H1 (cell line): ENCODE measurements at regions not wholly inside any gene's neighbourhood (a gene's known extent, or its start where the extent isn't known, plus 50 kb on each side); places are given as distances from the start of the nearest gene placed in this dataset.

Experiments
- CBX5 ChIP-seq: fragments of 300-800, 300-1000 bp; sonication (generic); IDR thresholded peaks from 2 replicates; pipeline ENCODE4 v1.7.1; 2016; ENCODE audit warnings: antibody characterized with exemption, low read length, low read depth
- CTBP2 ChIP-seq: IDR thresholded peaks from 2 replicates; pipeline ENCODE4 v1.7.0; 2011; ENCODE audit warnings: borderline replicate concordance, mild to moderate bottlenecking, moderate library complexity, mixed read lengths, low read length; ENCODE audit not compliant: insufficient read depth, insufficient read length
- POLR2AphosphoS5 ChIP-seq: IDR thresholded peaks from 2 replicates; pipeline ENCODE4 v1.6.1; 2011; ENCODE audit warnings: low read depth, low read length
- TF ChIP-seq, protein P1 (sequence below): fragments of 300-600 bp; sonication (generic); IDR thresholded peaks from 2 replicates; pipeline ENCODE4 v1.7.1; 2012; ENCODE audit warnings: low read length, moderate library complexity, mild to moderate bottlenecking, inconsistent platforms; ENCODE audit not compliant: insufficient replicate concordance
- TF ChIP-seq, protein P2 (sequence below): IDR thresholded peaks from 2 replicates; pipeline ENCODE4 v1.6.1; 2012; ENCODE audit warnings: inconsistent platforms
- TF ChIP-seq, protein P3 (sequence below): IDR thresholded peaks from 2 replicates; pipeline ENCODE4 v1.6.1; 2012; ENCODE audit warnings: low read length, inconsistent platforms
- TF ChIP-seq, protein P4 (sequence below): IDR thresholded peaks from 2 replicates; pipeline ENCODE4 v1.6.1; 2011; ENCODE audit warnings: low read depth, mild to moderate bottlenecking, low read length; ENCODE audit not compliant: insufficient read depth

DNA sequence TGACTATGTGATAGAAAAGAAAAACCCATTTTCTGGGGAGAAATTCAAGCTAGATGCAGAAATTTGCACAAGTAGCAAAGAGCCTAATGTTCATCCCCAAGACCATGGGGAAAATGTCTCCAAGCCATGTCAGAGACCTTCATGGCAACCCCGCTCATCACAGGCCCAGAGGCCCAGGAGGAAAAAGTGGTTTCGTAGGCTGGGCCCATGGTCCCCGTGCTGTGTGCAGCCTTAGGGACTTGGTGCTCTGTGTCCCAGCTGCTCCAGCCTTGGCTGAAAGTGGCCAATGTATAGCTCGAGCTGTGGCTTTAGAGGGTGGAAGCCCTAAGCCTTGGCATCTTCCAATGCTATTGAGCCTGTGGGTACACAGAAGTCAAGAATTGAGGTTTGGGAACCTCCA, 711.2 kb upstream of the ZNF608 start (continued):
- TF ChIP-seq, protein P1, sequence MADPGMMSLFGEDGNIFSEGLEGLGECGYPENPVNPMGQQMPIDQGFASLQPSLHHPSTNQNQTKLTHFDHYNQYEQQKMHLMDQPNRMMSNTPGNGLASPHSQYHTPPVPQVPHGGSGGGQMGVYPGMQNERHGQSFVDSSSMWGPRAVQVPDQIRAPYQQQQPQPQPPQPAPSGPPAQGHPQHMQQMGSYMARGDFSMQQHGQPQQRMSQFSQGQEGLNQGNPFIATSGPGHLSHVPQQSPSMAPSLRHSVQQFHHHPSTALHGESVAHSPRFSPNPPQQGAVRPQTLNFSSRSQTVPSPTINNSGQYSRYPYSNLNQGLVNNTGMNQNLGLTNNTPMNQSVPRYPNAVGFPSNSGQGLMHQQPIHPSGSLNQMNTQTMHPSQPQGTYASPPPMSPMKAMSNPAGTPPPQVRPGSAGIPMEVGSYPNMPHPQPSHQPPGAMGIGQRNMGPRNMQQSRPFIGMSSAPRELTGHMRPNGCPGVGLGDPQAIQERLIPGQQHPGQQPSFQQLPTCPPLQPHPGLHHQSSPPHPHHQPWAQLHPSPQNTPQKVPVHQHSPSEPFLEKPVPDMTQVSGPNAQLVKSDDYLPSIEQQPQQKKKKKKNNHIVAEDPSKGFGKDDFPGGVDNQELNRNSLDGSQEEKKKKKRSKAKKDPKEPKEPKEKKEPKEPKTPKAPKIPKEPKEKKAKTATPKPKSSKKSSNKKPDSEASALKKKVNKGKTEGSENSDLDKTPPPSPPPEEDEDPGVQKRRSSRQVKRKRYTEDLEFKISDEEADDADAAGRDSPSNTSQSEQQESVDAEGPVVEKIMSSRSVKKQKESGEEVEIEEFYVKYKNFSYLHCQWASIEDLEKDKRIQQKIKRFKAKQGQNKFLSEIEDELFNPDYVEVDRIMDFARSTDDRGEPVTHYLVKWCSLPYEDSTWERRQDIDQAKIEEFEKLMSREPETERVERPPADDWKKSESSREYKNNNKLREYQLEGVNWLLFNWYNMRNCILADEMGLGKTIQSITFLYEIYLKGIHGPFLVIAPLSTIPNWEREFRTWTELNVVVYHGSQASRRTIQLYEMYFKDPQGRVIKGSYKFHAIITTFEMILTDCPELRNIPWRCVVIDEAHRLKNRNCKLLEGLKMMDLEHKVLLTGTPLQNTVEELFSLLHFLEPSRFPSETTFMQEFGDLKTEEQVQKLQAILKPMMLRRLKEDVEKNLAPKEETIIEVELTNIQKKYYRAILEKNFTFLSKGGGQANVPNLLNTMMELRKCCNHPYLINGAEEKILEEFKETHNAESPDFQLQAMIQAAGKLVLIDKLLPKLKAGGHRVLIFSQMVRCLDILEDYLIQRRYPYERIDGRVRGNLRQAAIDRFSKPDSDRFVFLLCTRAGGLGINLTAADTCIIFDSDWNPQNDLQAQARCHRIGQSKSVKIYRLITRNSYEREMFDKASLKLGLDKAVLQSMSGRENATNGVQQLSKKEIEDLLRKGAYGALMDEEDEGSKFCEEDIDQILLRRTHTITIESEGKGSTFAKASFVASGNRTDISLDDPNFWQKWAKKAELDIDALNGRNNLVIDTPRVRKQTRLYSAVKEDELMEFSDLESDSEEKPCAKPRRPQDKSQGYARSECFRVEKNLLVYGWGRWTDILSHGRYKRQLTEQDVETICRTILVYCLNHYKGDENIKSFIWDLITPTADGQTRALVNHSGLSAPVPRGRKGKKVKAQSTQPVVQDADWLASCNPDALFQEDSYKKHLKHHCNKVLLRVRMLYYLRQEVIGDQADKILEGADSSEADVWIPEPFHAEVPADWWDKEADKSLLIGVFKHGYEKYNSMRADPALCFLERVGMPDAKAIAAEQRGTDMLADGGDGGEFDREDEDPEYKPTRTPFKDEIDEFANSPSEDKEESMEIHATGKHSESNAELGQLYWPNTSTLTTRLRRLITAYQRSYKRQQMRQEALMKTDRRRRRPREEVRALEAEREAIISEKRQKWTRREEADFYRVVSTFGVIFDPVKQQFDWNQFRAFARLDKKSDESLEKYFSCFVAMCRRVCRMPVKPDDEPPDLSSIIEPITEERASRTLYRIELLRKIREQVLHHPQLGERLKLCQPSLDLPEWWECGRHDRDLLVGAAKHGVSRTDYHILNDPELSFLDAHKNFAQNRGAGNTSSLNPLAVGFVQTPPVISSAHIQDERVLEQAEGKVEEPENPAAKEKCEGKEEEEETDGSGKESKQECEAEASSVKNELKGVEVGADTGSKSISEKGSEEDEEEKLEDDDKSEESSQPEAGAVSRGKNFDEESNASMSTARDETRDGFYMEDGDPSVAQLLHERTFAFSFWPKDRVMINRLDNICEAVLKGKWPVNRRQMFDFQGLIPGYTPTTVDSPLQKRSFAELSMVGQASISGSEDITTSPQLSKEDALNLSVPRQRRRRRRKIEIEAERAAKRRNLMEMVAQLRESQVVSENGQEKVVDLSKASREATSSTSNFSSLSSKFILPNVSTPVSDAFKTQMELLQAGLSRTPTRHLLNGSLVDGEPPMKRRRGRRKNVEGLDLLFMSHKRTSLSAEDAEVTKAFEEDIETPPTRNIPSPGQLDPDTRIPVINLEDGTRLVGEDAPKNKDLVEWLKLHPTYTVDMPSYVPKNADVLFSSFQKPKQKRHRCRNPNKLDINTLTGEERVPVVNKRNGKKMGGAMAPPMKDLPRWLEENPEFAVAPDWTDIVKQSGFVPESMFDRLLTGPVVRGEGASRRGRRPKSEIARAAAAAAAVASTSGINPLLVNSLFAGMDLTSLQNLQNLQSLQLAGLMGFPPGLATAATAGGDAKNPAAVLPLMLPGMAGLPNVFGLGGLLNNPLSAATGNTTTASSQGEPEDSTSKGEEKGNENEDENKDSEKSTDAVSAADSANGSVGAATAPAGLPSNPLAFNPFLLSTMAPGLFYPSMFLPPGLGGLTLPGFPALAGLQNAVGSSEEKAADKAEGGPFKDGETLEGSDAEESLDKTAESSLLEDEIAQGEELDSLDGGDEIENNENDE = no peak
- no peak for TF ChIP-seq CTBP2
- TF ChIP-seq, protein P2, sequence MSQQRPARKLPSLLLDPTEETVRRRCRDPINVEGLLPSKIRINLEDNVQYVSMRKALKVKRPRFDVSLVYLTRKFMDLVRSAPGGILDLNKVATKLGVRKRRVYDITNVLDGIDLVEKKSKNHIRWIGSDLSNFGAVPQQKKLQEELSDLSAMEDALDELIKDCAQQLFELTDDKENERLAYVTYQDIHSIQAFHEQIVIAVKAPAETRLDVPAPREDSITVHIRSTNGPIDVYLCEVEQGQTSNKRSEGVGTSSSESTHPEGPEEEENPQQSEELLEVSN = no peak
- no peak for TF ChIP-seq POLR2AphosphoS5
- no peak for TF ChIP-seq CBX5
- TF ChIP-seq, protein P3, sequence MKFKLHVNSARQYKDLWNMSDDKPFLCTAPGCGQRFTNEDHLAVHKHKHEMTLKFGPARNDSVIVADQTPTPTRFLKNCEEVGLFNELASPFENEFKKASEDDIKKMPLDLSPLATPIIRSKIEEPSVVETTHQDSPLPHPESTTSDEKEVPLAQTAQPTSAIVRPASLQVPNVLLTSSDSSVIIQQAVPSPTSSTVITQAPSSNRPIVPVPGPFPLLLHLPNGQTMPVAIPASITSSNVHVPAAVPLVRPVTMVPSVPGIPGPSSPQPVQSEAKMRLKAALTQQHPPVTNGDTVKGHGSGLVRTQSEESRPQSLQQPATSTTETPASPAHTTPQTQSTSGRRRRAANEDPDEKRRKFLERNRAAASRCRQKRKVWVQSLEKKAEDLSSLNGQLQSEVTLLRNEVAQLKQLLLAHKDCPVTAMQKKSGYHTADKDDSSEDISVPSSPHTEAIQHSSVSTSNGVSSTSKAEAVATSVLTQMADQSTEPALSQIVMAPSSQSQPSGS = no peak
- TF ChIP-seq, protein P4, sequence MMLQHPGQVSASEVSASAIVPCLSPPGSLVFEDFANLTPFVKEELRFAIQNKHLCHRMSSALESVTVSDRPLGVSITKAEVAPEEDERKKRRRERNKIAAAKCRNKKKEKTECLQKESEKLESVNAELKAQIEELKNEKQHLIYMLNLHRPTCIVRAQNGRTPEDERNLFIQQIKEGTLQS = no peak
